Nephron (organoid): ENCODE measurements at regions not wholly inside any gene's neighbourhood (a gene's known extent, or its start where the extent isn't known, plus 50 kb on each side); places are given as distances from the start of the nearest gene placed in this dataset.
A peak's percentile ranks its signal among the peaks of the same experiment; 100 is the strongest.

Source experiments
- H3K27ac Mint-ChIP-seq, 3 experiments: 2 replicates each; pipeline ENCODE4 v1.8.0; 2020; ENCODE audit warnings: mixed read lengths in 3 of 3, mild to moderate bottlenecking in 2 of 3, moderate library complexity in 1 of 3
- H3K27me3 Mint-ChIP-seq: 2 replicates; pipeline ENCODE4 v1.8.0; 2021; ENCODE audit warnings: low read depth, mild to moderate bottlenecking, moderate library complexity, mixed read lengths
- H3K36me3 Mint-ChIP-seq: 2 replicates; pipeline ENCODE4 v1.8.0; 2020; ENCODE audit warnings: low read depth, mixed read lengths
- H3K4me1 Mint-ChIP-seq: 2 replicates; pipeline ENCODE4 v1.8.0; 2020; ENCODE audit warnings: mixed read lengths
- H3K4me3 Mint-ChIP-seq, 3 experiments: 2 replicates each; pipeline ENCODE4 v1.8.0; 2020; ENCODE audit warnings: mild to moderate bottlenecking in 3 of 3, mixed read lengths in 3 of 3, moderate library complexity in 2 of 3
- H3K9me3 Mint-ChIP-seq: 2 replicates; pipeline ENCODE4 v1.8.0; 2020; ENCODE audit warnings: mixed read lengths
- CTCF ChIP-seq, 3 experiments: fragments of 200-600 bp; sonication (generic); IDR thresholded peaks; one replicate each; pipeline ENCODE4 v1.5.0; 2021; ENCODE audit warnings: antibody characterized with exemption in 3 of 3; ENCODE audit not compliant: unreplicated experiment in 3 of 3

GRCh38 chr7:115740043-115740442 is 290.5 kb downstream of the TFEC start:
- no peak for TF ChIP-seq CTCF (IDR thresholded peaks at IDR 0.05; ENCODE audit: unreplicated experiment in 3 of 3)
- Mint-ChIP-seq H3K4me1 (peaks cover 6% of the 10 kb centered on the region), H3K9me3 (peaks cover 7% of the 10 kb centered on the region), H3K27ac (no peak overlapping the region), H3K36me3 (no peaks in the 10 kb centered on the region), H3K27me3 (no peaks in the 10 kb centered on the region), H3K4me3 (no peak overlapping the region)

GRCh38 chr7:115734641-115735040 is 295.9 kb downstream of the TFEC start:
- Mint-ChIP-seq H3K27me3 (no peaks in the 10 kb centered on the region), H3K27ac (no peak overlapping the region), H3K4me1 (peaks cover 25% of the 10 kb centered on the region), H3K4me3 (no peak overlapping the region), H3K9me3 (peaks cover 6% of the 10 kb centered on the region), H3K36me3 (no peaks in the 10 kb centered on the region)
- no peak for TF ChIP-seq CTCF (IDR thresholded peaks at IDR 0.05; ENCODE audit: unreplicated experiment in 3 of 3)

- Mint-ChIP-seq H3K9me3 (peaks cover 5% of the 10 kb centered on the region), H3K27me3 (no peaks in the 10 kb centered on the region), H3K4me1 (peaks cover 25% of the 10 kb centered on the region), H3K27ac (peak overlapping the region; percentile 21 to 72 (median 31)), H3K4me3 (no peak overlapping the region), H3K36me3 (no peaks in the 10 kb centered on the region)
- no peak for TF ChIP-seq CTCF (IDR thresholded peaks at IDR 0.05; ENCODE audit: unreplicated experiment in 3 of 3)
These were observed 298.6 kb downstream of the TFEC start for GRCh38 chr7:115731796-115732471.

GRCh38 chr7:115728518-115728917 is 302.0 kb downstream of the TFEC start:
- peaks cover 25% of the 10 kb centered on the region for H3K4me1 Mint-ChIP-seq
- H3K4me3 Mint-ChIP-seq: no peak overlapping the region
- H3K36me3 Mint-ChIP-seq: no peaks in the 10 kb centered on the region
- no peaks in the 10 kb centered on the region for H3K27me3 Mint-ChIP-seq
- no peak overlapping the region for H3K27ac Mint-ChIP-seq
- H3K9me3 Mint-ChIP-seq: no peaks in the 10 kb centered on the region
- TF ChIP-seq CTCF (IDR thresholded peaks at IDR 0.05; ENCODE audit: unreplicated experiment in 3 of 3): no peak

GRCh38 chr7:115724400-115725056 is 306.0 kb downstream of the TFEC start:
- no peak for TF ChIP-seq CTCF (IDR thresholded peaks at IDR 0.05; ENCODE audit: unreplicated experiment in 3 of 3)
- no peaks in the 10 kb centered on the region for H3K9me3 Mint-ChIP-seq
- H3K4me3 Mint-ChIP-seq: no peak overlapping the region
- H3K27ac Mint-ChIP-seq: no peak overlapping the region
- H3K4me1 Mint-ChIP-seq: peaks cover 6% of the 10 kb centered on the region
- no peaks in the 10 kb centered on the region for H3K27me3 Mint-ChIP-seq
- H3K36me3 Mint-ChIP-seq: no peaks in the 10 kb centered on the region
